ENCODE measurements at regions not wholly inside any gene's neighbourhood (a gene's known extent, or its start where the extent isn't known, plus 50 kb on each side); places are given as distances from the start of the nearest gene placed in this dataset.

DNA sequence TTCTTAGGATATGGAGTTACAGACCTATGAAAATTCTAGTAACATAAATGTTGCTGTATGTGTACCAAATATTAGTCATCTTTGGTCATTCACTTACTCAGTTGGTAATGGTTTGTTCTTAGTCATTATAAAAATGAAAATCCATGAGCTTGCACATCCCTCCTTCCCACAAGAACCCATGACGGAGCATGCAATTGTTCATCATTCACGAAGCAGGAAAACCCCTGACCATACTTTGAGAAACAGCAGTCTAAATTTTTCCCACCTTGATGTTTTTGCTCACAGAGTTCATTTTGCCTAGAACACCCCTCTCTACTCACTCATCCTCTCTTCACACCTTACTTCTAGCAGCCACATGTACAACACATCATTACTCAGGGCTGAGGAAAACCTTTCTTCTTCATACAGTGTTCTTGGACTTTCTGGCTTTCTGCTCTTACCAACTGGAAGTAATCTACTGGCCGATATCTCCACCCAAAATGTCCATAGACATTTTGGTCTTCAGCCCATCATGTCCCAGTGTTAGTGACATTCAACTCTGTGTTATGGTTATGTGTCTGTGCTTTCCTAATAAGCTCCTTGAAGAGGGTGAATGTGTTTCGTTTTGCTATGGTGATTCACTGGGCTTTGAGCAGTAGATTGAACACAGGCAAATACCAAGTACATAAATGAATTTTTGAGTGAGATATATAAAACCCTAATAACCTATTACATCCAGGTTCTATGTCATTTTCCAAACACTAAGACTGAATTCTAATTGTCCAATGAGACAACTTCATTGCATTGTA lies 189.9 kb downstream of the ZC3H11B start:
- TF ChIP-seq EZH2 (IDR thresholded peaks at IDR 0.05; ENCODE audit: low read depth) = no peak
- TF ChIP-seq, protein P1, sequence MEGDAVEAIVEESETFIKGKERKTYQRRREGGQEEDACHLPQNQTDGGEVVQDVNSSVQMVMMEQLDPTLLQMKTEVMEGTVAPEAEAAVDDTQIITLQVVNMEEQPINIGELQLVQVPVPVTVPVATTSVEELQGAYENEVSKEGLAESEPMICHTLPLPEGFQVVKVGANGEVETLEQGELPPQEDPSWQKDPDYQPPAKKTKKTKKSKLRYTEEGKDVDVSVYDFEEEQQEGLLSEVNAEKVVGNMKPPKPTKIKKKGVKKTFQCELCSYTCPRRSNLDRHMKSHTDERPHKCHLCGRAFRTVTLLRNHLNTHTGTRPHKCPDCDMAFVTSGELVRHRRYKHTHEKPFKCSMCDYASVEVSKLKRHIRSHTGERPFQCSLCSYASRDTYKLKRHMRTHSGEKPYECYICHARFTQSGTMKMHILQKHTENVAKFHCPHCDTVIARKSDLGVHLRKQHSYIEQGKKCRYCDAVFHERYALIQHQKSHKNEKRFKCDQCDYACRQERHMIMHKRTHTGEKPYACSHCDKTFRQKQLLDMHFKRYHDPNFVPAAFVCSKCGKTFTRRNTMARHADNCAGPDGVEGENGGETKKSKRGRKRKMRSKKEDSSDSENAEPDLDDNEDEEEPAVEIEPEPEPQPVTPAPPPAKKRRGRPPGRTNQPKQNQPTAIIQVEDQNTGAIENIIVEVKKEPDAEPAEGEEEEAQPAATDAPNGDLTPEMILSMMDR (conservative IDR thresholded peaks at IDR 0.05) = no peak
